ENCODE measurements at regions not wholly inside any gene's neighbourhood (a gene's known extent, or its start where the extent isn't known, plus 50 kb on each side); places are given as distances from the start of the nearest gene placed in this dataset.

DNA sequence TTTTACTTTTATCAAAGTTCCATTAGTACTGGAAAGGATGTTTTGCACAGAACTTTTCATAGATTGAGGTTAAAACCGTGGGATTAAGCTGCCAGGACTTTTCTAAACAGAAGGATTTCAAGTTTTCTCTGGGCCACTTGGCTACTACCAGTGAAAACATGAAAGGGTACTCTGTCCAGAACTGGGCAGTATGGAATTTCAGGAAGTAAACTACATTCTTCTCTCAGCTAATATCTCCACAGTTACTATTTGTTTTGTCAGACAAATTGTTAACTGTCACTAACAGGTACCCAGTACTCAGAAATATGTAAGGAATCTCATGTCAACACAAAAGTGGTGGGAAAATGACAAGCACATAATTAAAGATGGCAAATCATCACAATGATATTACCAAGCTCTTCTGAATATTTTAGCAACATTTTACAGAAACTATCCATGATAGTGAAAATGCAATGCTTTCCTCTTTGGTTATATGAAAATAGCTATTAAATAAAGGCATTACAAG lies 454.4 kb downstream of the C4orf33 start:
- no peak for ATAC-seq

DNA sequence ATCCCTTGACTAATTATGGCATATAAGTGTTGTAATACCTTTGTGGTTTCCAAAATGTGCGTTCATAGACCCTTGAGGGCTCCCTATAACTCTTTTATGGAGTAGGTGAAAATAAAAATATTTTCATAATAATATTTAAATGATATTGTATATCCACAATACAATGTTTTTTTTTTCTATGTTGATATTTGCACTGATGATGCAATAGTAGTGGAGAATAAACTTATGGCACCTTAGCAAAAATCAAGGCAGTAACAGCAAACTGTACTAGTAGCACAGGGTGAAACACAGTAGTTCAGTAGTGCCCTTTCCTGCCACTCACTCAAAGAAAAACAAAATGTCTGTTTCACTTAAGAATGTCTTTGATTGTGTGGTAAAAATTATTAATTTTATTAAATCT lies 465.3 kb downstream of the C4orf33 start:
- ATAC-seq, result no peak

DNA sequence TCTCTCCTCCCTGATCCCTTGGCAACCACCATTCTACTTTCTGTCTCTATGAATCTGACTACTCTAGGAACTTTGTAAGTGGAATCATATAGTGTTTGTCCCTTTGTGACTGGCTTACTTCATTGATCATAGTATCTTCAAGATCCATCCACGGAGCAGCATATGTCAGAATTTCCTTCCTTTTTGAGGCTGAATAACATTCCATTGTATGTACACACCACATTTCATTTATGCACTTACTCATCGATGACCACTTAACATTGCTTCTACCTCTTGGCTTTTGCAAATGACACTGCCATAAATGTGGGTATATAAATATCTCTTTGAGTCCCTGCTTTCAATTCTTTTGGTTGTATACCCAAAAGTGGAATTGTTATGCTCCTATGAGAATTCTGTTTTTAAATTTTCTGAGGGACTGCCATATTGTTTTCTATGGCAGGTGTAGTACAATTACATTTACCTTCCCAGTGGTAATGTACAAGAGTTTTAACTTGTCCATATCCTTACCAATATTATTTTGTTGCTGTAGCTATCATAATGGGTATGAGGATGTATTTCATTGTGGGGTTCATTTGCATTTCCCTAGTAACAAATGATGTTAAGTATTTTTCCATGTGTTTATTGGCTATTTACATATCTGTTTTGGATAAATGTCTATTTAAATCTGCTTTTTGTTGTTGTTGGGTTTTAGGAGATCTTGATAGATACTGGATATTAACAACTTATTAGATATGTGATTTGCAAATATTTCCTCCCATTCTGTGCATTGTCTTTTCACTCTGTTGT lies 466.1 kb downstream of the C4orf33 start:
- ATAC-seq, result no peak

DNA sequence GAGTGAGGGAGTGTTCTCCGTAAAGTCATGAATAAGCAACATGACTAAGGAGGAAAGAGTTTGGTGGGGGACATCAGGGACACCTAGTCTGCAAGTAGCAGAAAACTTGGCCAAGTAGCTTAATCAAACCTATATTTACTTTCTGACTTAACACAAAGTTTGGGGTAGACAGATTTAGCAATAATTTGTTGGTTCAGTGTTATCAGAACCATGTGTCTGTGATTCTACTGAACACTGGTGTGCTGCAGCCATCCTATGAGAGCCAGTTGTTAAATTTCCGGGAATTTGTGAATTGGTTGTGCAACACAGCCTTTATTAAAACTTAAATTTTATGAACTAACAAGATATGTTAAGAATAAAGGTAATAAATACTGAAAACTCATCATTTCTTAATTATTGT lies 469.3 kb downstream of the C4orf33 start:
- no peak for ATAC-seq

DNA sequence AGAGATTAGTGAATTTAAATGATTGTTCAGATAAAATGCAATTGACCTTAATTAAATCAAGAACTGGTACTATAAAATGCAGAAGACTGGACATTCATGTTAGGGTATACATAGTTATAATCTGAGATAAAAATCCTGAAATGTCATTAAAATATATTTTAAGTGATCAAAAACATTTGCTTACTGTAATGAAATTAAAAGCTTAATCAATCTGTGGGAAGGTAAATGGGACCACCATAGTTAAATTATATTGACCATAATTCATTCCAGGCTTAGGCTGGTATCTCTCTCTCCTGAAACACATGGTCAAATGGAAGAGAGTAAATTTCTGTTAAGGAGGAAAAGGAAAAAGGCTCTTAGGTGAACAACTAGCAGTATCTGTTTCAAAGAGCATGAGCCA lies 474.4 kb downstream of the C4orf33 start:
- no peak for ATAC-seq

DNA sequence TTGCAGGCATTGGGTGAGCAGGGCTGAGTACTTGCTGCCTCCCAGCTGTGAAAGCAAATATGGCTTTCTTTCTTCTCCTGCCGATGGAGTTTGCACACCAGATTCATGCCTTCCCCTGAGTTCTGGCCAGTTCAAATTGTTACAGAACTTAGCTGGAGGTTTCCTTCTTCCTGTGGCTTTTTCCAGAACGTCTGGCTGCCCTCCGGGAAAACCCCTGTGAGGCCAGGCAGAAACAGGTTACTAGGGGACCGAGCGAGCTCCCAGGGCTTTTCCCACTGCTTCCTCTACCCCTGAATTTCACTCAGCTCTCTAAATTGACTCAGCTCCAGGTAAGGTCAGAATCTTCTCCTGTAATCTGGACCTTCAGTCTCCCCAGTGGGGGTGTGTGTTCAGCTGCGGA lies 482.4 kb downstream of the C4orf33 start:
- no peak for ATAC-seq

DNA sequence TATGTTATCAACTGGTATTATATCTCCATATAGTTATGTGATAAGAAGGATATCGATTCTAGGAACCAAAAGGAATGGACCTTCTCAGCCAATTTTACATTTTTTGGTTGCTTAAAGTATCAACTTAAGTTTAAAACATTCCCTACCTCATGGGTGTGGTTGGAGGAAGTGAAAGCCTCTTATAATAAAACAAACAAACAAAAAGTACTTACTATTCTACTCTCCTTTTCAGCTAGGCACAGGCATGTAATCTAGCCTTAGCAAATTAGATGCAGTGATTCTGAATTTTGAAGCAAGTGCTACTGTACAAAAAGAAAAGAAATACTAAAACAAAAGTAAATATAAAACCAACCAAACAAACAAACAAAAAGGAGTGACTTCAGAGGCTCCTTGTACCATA lies 485.4 kb downstream of the C4orf33 start:
- ATAC-seq, result no peak

DNA sequence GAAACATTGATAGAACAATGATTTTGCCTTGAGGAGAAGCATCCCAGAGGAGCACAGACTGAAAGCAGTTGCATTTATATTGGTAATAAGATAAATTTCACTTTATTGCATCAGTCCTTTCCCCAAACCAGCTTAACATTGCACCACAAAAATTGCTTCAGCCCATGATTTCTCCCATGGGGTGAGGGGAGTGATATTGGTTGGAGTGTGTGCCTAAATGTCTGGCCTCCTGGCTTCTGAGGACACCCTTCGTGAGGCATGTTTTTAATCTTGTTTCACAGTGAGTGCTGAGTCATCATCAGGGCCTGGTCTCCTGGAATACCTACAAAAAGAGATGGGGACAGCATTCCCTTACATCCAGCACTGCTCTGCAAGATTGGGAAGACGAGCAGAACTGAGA lies 487.9 kb downstream of the C4orf33 start:
- no peak for ATAC-seq

DNA sequence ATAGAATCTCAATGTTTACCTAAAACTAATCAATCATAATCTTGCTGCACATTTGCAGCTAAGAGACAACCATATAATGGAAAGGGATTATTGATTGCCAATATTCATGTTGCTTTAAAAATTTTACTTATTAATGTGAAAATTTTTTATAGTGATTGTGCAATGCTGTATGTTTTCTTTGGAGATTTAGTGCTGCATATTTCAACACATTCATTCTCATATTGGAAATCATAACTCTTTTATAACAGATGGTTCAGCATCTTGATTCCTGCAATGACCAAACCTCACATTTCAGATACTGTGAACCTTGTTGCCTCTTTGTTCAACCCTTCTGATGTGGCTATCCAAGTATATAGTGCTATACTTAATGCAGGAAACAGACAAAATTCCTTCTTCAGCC lies 502.6 kb downstream of the C4orf33 start:
- no peak for ATAC-seq

DNA sequence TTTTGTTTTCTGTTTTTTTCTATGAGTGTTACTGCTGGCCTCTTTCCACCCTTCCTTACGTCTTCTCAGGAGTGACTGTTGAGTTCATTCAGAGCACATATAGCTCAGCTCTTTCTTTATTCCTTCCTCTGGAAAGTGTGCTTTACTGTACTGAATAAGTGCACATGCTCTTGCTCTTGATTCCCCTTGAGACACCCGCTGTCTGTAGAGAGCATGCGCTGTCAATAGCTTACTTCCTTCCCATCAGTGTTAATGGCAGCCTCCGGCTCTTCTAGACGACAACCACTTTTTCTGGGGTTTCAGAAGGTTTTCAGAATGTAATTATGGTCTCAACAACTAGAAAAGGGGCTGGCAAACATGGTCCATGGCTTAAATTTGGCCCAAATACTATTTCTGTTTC lies 504.9 kb downstream of the C4orf33 start:
- ATAC-seq, result no peak

DNA sequence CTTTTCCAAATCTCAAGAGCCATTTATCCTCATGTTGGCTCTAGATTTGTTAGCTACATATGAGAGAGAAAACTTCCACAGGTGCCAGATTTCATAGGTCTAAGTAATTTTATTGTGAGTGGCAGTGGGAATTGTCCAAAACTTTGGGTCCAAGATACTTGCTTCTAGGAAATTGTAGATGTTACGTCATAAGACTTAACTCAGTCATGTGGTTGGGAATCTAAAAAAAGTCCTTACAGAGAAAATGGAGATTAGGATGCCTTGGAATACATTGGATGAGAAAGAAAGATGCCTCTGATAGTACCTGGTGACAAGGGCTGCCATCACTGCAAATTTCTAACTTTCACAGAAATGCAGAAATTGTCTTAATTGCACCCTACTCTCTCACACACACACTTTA lies 506.5 kb downstream of the C4orf33 start:
- ATAC-seq, result no peak

DNA sequence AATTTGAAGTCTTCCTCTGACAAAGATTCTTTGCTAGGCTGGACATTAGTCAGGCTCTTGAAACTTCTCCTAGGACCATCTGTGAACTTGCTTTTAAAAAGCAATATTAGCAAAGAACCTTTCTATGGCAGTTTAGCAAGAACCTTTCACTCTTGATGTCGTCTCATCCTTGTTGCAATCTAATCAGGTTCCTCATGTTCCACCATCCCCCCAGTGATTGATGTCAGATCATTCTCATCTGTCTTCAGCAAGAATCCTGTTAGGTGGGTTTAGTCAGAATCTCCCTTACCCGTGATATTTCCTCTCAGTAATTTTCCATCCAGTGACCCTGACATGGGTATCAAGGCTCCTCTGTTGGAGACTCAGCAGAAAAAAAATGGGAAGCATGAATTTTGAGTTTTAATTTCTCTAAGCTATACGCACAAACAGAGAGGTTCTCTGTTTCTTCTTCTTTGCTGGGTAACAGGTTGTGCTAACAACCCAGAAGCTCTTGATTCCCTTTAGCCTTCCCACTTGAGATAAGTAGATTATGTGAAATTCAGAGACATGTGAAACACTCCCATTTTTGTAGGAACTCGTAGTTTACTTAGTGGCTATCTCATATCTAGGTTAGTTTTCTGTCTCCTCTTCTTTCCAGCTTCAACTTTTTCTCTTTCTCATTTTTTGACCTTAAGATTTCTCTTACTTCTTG lies 507.4 kb downstream of the C4orf33 start:
- no peak for ATAC-seq

DNA sequence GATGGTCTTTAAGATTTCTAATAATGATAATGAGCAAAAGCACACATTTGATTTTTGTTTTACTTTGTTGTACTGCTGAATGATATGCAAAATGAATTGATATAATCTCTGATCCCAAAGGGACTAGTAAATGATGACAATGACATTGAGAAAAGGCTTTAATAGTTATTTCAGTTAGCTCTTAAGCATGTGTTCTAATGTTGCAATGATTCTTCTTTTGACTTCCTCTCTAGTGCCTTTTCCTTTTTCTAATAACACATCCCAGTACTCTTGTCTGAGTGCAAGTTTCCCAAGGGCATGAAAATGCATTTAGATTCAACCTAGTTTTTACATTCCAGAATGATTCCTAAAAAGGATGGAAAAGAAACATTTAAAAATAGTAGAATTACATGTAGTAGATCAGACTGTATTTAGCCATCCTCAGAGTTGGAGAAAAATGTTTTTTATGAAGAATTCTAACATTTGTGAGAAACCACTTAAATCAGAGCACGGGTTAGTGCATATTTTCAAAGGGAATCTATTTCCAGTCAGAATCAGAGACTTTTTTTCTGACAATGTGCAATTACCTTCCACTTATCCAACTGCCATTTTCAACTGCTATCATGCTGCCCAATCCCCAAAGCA lies 508.8 kb downstream of the C4orf33 start:
- ATAC-seq, result no peak

DNA sequence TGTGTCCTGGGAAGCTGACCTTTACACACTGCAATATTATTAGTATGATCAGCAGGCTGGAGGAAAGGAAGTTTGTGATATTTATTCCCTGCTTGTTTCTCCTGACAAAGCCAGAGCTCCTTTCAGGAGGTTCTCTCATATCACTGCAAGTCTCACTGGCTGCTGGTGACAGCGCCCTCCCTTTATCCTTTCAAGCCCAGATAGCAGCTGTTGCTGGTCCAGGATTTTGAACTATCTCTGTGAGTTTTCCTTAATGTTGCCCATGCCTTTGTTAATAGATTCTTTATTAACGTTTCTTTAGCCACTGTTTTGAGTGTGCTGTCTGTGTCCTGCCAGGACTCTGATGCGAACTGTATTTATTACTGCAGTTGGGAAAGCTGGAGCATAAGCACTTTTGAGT lies 518.7 kb downstream of the C4orf33 start:
- ATAC-seq, result no peak

DNA sequence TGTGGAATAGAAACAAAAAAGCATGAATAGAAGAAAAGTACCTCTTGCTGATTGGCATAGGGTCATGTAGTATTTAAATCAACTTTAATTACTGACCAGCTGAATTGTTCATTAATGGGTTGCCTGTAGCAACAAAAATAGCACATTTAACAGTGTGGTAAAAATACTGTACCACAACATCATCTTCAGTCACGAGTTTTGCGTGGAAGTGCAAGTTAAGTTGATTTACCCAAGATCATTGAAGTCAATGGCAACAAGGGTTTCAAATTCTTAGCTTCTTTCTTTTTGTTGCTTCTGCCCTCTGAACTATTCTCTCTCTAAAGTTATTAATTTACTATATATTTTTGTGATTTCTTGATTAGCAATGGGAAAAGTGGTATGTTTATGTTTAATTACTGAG lies 526.6 kb downstream of the C4orf33 start:
- no peak for ATAC-seq

DNA sequence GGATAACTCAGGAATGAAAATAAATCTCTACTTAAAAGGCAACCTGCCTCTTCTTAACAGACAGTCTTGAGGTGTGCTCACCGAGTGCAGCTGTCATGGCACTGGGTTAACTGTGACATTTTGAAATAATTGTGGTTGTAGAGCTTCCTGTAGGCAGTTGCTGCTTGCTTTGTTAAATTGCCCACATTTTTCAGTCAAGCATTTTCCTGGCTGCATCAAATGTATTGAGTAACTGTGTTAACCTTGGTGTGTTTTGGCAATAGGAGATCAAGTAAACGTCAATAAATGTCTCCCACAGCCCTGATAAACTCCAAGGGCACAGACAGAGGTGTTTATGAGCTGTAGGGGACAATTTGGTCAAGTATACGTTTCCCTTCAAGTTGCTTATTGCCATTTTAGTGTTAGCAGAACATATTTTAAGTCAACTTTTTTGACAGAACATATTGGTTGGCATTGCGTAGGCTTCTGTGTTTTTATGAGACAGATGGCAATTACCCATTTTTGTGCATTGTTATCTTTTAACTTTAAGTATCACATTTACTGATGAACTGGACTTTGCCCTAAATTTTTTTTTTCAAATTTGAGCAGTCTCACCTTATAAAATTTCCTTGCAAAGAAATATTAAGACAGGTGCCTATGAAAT lies 527.4 kb downstream of the C4orf33 start:
- no peak for ATAC-seq

DNA sequence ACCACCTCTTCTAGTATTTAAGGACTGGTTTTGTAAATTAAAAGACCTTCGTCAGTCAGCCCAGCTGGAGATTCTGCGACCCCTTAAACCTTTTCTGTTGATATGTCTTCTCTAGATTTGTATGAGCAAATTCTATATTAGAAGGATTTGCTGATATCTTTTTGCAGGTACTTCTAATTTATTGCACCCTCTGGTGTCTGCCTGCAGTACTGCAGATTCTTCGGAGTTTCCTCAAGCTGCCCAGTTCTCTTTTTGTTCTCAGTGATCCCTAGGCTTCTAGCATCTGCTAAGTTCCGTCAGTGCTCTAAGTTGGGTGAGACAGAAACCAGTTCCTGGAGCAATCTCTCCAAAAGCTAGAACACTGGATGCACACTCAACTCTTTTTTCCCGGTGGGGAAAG lies 545.2 kb downstream of the C4orf33 start:
- no peak for ATAC-seq

DNA sequence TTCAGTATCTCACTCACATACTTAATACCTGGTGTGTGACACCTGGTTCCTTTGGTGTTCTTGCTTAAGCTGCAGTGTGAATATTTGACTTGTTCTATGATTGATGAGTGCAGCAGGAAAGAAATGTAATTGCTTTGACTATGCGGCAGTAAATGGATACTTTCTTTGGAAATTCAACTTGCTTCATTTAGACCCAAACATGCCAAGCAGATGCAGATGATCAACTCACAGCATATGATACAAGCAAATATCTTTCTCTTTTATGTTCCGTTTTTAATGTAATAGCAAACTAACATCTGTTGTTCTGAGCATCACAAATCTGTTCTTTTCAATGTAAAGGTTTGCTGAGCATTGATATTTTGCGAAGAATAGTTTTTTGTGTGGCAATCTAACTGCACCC lies 549.5 kb downstream of the C4orf33 start:
- no peak for ATAC-seq

DNA sequence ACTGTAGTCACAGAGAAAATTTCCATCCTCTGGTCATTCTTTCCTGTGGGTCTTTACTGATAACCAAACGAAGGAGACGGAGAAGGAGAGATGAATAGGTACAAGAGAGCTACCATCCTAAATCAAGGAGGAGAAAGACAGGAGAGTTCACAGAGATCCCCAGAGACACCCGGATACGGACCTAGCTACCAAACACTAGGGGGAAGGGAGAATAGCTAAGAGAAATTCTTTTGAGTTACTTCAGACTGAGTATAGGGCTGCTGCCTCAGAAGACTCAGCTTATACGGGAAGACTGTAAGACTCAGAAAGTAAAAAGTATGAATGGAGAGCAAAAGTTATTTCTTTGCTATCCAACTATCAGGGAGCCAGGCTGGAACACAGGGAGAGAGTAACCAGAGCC lies 572.1 kb downstream of the C4orf33 start:
- no peak for ATAC-seq

DNA sequence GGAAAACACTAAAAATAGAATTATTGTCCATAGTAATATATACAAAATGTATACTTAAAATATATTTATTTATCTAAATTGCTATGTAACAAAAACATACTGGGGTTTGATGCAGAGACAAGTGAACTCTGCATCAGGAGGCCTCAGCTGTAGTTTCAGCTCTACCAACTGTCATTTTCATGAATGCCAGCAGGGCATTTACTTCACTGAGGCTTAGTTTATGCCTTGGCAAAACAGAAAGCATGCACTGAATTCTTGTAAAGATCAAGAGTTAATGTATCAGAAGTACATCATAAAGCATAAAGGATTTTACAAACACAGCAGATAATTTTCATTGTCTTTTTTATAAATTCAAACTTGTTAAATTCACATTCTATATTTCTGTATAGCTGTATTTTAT lies 577.0 kb downstream of the C4orf33 start:
- ATAC-seq, result no peak

DNA sequence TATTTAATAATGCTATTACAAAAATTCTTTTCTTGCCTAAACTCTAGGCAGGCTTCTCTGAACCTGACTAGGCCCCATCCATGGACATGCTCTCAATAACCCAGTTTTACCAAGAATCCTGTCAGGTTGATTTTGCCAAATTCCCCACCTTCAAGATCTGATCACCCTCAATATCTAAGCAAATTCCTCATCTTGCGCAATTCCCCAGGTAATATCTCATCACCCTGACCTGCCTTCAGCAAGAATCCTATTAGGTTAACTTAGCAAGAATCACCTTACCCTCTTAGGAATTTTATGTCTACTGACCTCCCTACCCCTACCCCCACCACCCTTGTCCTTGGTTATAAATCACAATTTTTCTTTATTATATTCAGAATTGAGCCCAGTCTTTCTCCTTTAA lies 579.1 kb downstream of the C4orf33 start:
- ATAC-seq, result no peak

DNA sequence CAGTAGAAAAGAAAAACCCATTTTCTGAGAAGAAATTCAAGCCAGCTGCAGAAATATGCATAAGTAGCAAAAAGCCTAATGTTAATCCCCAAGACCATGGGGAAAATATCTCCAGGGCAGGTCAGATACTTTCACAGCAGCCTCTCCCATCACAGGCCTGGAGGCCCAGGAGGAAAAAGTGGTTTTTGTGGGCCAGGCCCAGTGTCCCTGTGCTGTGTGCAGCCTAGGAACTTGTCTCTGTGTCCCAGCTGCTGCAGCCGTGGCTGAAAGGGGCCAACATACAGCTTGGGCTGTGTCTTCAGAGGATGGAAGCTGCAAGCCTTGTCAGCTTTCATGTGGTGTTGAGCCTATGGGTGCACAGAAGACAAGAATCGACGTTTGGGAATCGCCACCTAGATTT lies 581.0 kb downstream of the C4orf33 start:
- no peak for ATAC-seq

DNA sequence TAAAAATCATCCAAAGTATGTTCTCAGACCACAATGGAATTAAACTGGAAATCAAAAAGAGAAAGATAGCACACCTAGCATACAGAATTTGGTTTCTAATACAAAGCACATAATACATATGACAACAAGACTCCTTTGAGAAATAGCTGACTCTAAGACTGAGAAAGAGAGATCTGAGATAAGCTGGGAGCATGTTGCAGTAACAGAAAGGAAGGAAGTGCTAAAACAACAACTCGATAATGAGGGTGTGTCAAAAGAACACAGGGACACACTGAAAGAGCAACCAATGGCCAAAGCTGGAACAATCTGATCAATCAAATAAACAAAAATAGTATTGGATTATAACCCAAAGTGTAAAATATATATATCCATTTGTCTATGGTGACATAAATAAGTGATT lies 586.6 kb downstream of the C4orf33 start:
- no peak for ATAC-seq

DNA sequence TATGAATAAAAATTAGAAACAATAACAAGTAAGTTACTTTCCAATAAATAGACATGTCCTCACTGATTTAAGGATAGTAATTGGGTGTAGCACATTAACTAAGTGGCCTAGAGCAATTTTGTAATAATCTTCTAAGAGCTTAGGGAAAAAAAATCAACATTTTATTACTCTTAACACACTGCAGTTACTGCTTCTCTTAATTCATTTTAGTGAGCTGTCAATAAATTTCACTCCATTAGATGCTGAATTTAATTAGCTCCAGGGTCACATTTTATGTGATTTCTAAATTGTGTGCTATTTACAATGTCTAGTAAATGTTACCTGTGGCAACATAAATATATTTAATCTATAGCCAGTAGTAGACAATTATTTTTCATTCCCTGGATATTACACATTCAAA lies 612.0 kb downstream of the C4orf33 start:
- ATAC-seq, result no peak
